ENCODE measurements at regions not wholly inside any gene's neighbourhood (a gene's known extent, or its start where the extent isn't known, plus 50 kb on each side); places are given as distances from the start of the nearest gene placed in this dataset.

DNA sequence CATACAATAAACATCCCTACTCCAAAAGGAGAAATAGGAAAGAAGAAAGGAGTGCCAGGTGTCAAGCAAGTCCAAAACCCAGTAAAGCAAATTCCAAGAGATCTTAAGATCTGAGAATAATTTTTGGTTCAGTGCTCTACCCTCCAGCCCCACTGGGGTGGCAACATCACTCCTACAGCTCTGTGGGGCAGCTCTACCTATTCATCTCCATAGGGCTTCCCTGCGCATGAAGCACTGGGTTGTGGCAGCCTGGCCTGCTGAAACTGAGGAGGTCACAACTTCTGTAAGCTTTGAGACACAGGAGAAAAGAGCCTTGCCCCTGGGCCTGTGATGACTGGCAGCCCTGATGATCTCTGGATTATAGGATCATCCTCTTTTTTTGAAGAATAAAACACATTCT, 378.2 kb upstream of the SOX14 start:
- TF ChIP-seq, protein P1, sequence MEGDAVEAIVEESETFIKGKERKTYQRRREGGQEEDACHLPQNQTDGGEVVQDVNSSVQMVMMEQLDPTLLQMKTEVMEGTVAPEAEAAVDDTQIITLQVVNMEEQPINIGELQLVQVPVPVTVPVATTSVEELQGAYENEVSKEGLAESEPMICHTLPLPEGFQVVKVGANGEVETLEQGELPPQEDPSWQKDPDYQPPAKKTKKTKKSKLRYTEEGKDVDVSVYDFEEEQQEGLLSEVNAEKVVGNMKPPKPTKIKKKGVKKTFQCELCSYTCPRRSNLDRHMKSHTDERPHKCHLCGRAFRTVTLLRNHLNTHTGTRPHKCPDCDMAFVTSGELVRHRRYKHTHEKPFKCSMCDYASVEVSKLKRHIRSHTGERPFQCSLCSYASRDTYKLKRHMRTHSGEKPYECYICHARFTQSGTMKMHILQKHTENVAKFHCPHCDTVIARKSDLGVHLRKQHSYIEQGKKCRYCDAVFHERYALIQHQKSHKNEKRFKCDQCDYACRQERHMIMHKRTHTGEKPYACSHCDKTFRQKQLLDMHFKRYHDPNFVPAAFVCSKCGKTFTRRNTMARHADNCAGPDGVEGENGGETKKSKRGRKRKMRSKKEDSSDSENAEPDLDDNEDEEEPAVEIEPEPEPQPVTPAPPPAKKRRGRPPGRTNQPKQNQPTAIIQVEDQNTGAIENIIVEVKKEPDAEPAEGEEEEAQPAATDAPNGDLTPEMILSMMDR (conservative IDR thresholded peaks at IDR 0.05; ENCODE audit: low read depth, low read length), result no peak
- TF ChIP-seq, protein P2, sequence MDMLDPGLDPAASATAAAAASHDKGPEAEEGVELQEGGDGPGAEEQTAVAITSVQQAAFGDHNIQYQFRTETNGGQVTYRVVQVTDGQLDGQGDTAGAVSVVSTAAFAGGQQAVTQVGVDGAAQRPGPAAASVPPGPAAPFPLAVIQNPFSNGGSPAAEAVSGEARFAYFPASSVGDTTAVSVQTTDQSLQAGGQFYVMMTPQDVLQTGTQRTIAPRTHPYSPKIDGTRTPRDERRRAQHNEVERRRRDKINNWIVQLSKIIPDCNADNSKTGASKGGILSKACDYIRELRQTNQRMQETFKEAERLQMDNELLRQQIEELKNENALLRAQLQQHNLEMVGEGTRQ (IDR thresholded peaks at IDR 0.05; ENCODE audit: low read depth, low read length), result no peak
- no peak for TF ChIP-seq RAD21 (IDR thresholded peaks at IDR 0.05; ENCODE audit: low read length)
- TF ChIP-seq POLR2A (IDR thresholded peaks at IDR 0.05; ENCODE audit: low read depth, low read length), result no peak
- no peak for TF ChIP-seq MAZ (IDR thresholded peaks at IDR 0.05; ENCODE audit: borderline replicate concordance, low read depth, low read length)
- TF ChIP-seq RFX5 (IDR thresholded peaks at IDR 0.05; ENCODE audit: low read depth, low read length), result no peak
- TF ChIP-seq RCOR1 (IDR thresholded peaks at IDR 0.05; ENCODE audit: insufficient replicate concordance, low read length), result no peak
